Hepatocyte (in vitro differentiated cells): ENCODE measurements at regions not wholly inside any gene's neighbourhood (a gene's known extent, or its start where the extent isn't known, plus 50 kb on each side); places are given as distances from the start of the nearest gene placed in this dataset.

Experiments used
- EZH2 ChIP-seq: fragments of 200-600 bp; sonication (generic); IDR thresholded peaks from 2 replicates; pipeline ENCODE4 v1.6.1; 2016; ENCODE audit warnings: antibody characterized with exemption, mild to moderate bottlenecking, borderline replicate concordance
- EZH2phosphoT487 ChIP-seq: fragments of 200-600 bp; sonication (generic); IDR thresholded peaks from one replicate; pipeline ENCODE4 v1.6.1; 2018; ENCODE audit warnings: antibody characterized with exemption, mild to moderate bottlenecking, low read depth, moderate library complexity; ENCODE audit not compliant: unreplicated experiment, severe bottlenecking
- TF ChIP-seq, protein P1 (sequence below): fragments of 200-600 bp; sonication (generic); IDR thresholded peaks from 2 replicates; pipeline ENCODE4 v1.5.1; 2016; ENCODE audit warnings: antibody characterized with exemption, mild to moderate bottlenecking; ENCODE audit not compliant: poor library complexity

DNA sequence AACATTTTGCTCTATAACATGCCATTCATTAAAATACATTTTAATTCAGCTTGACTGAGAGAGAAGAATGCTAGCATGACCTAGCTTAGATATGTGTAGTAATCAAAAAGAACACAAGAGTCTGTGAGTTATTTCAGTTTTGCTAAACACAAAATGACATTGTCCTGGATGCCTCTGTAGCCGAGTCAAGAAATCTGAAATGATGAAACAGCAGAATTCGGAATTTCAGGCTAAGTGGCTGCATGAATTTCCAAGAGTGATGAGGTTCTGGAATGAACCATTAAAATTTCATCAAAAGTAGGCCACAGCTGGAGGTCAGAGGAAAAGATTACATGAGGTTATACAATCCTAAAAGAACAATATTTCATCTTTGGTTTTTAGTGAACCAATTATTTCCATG, 79.1 kb upstream of the CXADR start:
- TF ChIP-seq, protein P1, sequence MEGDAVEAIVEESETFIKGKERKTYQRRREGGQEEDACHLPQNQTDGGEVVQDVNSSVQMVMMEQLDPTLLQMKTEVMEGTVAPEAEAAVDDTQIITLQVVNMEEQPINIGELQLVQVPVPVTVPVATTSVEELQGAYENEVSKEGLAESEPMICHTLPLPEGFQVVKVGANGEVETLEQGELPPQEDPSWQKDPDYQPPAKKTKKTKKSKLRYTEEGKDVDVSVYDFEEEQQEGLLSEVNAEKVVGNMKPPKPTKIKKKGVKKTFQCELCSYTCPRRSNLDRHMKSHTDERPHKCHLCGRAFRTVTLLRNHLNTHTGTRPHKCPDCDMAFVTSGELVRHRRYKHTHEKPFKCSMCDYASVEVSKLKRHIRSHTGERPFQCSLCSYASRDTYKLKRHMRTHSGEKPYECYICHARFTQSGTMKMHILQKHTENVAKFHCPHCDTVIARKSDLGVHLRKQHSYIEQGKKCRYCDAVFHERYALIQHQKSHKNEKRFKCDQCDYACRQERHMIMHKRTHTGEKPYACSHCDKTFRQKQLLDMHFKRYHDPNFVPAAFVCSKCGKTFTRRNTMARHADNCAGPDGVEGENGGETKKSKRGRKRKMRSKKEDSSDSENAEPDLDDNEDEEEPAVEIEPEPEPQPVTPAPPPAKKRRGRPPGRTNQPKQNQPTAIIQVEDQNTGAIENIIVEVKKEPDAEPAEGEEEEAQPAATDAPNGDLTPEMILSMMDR = no peak
- TF ChIP-seq EZH2 (no peak), EZH2phosphoT487 (no peak)
